ENCODE measurements at regions not wholly inside any gene's neighbourhood (a gene's known extent, or its start where the extent isn't known, plus 50 kb on each side); places are given as distances from the start of the nearest gene placed in this dataset.

- TF ChIP-seq EZH2 (IDR thresholded peaks at IDR 0.05; ENCODE audit: insufficient read depth, low read length) (no peak), CTCF (IDR thresholded peaks at IDR 0.05; ENCODE audit: insufficient read depth, low read depth, low read length) (no peak)
Observed at GRCh38 chr21:14751011-14751410, 204.9 kb upstream of the SAMSN1 start.

Measured in astrocyte (in vitro differentiated cells and primary cell).